Neuronal stem cell (in vitro differentiated cells): ENCODE measurements at regions not wholly inside any gene's neighbourhood (a gene's known extent, or its start where the extent isn't known, plus 50 kb on each side); places are given as distances from the start of the nearest gene placed in this dataset.
A peak's percentile ranks its signal among the peaks of the same experiment; 100 is the strongest.
"Not testable (repeated sequence)": the region's sequence is repeated elsewhere in the genome, so short reads cannot be mapped to it uniquely, and the experiment has no call there.

ENCODE experiments used
- DNase-seq: peaks from one replicate; pipeline ENCODE4 v3.0.0-alpha.2; 2013; ENCODE audit warnings: low spot score
- H2AFZ ChIP-seq: one replicate; pipeline ENCODE4 v1.6.1; 2013; ENCODE audit warnings: mild to moderate bottlenecking, low read length, inconsistent platforms
- H2AK5ac ChIP-seq: 2 replicates; pipeline ENCODE4 v1.6.1; 2013; ENCODE audit warnings: low read depth, mild to moderate bottlenecking, inconsistent platforms, low read length, moderate library complexity, mixed read lengths
- H2BK120ac ChIP-seq: 2 replicates; pipeline ENCODE4 v1.6.1; 2013; ENCODE audit warnings: low read depth, mild to moderate bottlenecking, inconsistent platforms, low read length, moderate library complexity, mixed read lengths
- H2BK12ac ChIP-seq: one replicate; pipeline ENCODE4 v1.6.1; 2013; ENCODE audit warnings: low read length, inconsistent platforms
- H2BK15ac ChIP-seq: 2 replicates; pipeline ENCODE4 v1.6.1; 2013; ENCODE audit warnings: mild to moderate bottlenecking, low read length, inconsistent platforms, mixed read lengths
- H2BK5ac ChIP-seq: one replicate; pipeline ENCODE4 v1.6.1; 2013; ENCODE audit warnings: inconsistent platforms, mild to moderate bottlenecking, low read length, moderate library complexity
- H3K14ac ChIP-seq: one replicate; pipeline ENCODE4 v1.6.1; 2013; ENCODE audit warnings: low read length, inconsistent platforms
- H3K18ac ChIP-seq: 2 replicates; pipeline ENCODE4 v1.6.1; 2013; ENCODE audit warnings: low read length, inconsistent platforms
- H3K23ac ChIP-seq: 2 replicates; pipeline ENCODE4 v1.6.1; 2013; ENCODE audit warnings: low read depth, mild to moderate bottlenecking, mixed read lengths, low read length, inconsistent platforms; ENCODE audit not compliant: poor library complexity
- H3K27ac ChIP-seq: replicated peaks from 3 replicates; pipeline ENCODE4 v1.5.1; 2013; ENCODE audit warnings: low read length, inconsistent platforms
- H3K27me3 ChIP-seq, 3 experiments: 2 replicates each; pipeline ENCODE4 v1.6.1; 2013; ENCODE audit warnings: low read length in 3 of 3, mild to moderate bottlenecking in 2 of 3, inconsistent platforms in 1 of 3, low read depth in 1 of 3, mixed read lengths in 1 of 3, moderate library complexity in 1 of 3; ENCODE audit not compliant: control insufficient read depth in 3 of 3, insufficient read depth in 3 of 3
- H3K36me3 ChIP-seq, 2 donors: replicated peaks in 1 of 2; 2 replicates each; pipeline ENCODE4 v1.6.1; 2013; ENCODE audit warnings: low read length in 2 of 2; ENCODE audit not compliant: control insufficient read depth in 2 of 2, insufficient read depth in 2 of 2
- H3K4ac ChIP-seq: 2 replicates; pipeline ENCODE4 v1.6.1; 2013; ENCODE audit warnings: inconsistent platforms, mild to moderate bottlenecking, low read length, moderate library complexity
- H3K4me1 ChIP-seq, 2 donors: 1 replicate in 1 of 2; 2 replicates in 1 of 2; pipeline ENCODE4 v1.6.1; 2013; ENCODE audit warnings: low read length in 2 of 2, low read depth in 1 of 2; ENCODE audit not compliant: control insufficient read depth in 2 of 2, insufficient read depth in 1 of 2
- H3K4me2 ChIP-seq: one replicate; pipeline ENCODE4 v1.6.1; 2013; ENCODE audit warnings: mild to moderate bottlenecking, low read length, inconsistent platforms; ENCODE audit not compliant: insufficient read depth, poor library complexity, severe bottlenecking
- H3K4me3 ChIP-seq, 2 donors: 2 replicates each; pipeline ENCODE4 v1.5.1; 2013; ENCODE audit warnings: low read length in 2 of 2, mild to moderate bottlenecking in 2 of 2, inconsistent platforms in 1 of 2, moderate library complexity in 1 of 2
- H3K79me1 ChIP-seq: one replicate; pipeline ENCODE4 v1.6.1; 2013; ENCODE audit warnings: low read depth, mild to moderate bottlenecking, inconsistent platforms, low read length, moderate library complexity
- H3K9ac ChIP-seq: one replicate; pipeline ENCODE4 v1.6.1; 2013; ENCODE audit warnings: mild to moderate bottlenecking, low read depth, low read length, inconsistent platforms; ENCODE audit not compliant: poor library complexity
- H3K9me3 ChIP-seq, 2 donors: replicated peaks in 1 of 2; 2 replicates each; pipeline versions ENCODE3 to v1.6.1; 2013; ENCODE audit warnings: low read length in 2 of 2, mild to moderate bottlenecking in 2 of 2, inconsistent platforms in 1 of 2, low read depth in 1 of 2, mixed read lengths in 1 of 2, moderate library complexity in 1 of 2; ENCODE audit not compliant: control insufficient read depth in 2 of 2, insufficient read depth in 1 of 2
- H4K8ac ChIP-seq: one replicate; pipeline ENCODE4 v1.6.1; 2013; ENCODE audit warnings: low read depth, mild to moderate bottlenecking, inconsistent platforms, low read length, moderate library complexity
- H4K91ac ChIP-seq: one replicate; pipeline ENCODE4 v1.6.1; 2013; ENCODE audit warnings: low read length, low read depth, mild to moderate bottlenecking, inconsistent platforms; ENCODE audit not compliant: poor library complexity
- WGBS, 2 donors: extraction: QIAGEN DNeasy Blood & Tissue Kit; methylation state at CpG; one replicate each; pipeline ENCODE4 v1.1.7; 2013; ENCODE audit warnings: missing lambda C conversion rate in 2 of 2, mixed read lengths in 1 of 2; ENCODE audit not compliant: insufficient read length in 2 of 2, insufficient replicate concordance in 1 of 2; ENCODE audit errors: extremely low coverage in 2 of 2; 5-methylcytosine and 5-hydroxymethylcytosine counted together

- Histone ChIP-seq H2BK5ac (no peak overlapping the region), H3K9ac (no peak overlapping the region), H3K36me3 (no peaks in the 10 kb centered on the region), H3K14ac (no peak overlapping the region), H3K27me3 (no peaks in the 10 kb centered on the region), H2BK12ac (no peak overlapping the region), H2AFZ (no peak overlapping the region), H3K23ac (no peak overlapping the region), H2AK5ac (no peak overlapping the region), H2BK15ac (no peak overlapping the region), H2BK120ac (no peak overlapping the region), H3K18ac (no peak overlapping the region), H3K4me2 (no peak overlapping the region), H3K9me3 (no peaks in the 10 kb centered on the region), H3K79me1 (no peaks in the 10 kb centered on the region), H3K4me1 (peaks cover 7% of the 10 kb centered on the region in 2 donors), H3K4me3 (no peak overlapping the region), H4K91ac (no peak overlapping the region), H3K4ac (no peak overlapping the region), H4K8ac (no peak overlapping the region), H3K27ac (no peak overlapping the region)
- DNase-seq = no peak
- no CpG with 5 or more reads among the region's 1 CpG for WGBS, 2 donors
Measured at GRCh38 chr6:22367346-22367745, 70.5 kb upstream of the PRL start.

- WGBS, 2 donors = no CpG with 5 or more reads among the region's 1 CpG
- Histone ChIP-seq H2AK5ac (no peak overlapping the region), H3K36me3 (no peaks in the 10 kb centered on the region), H3K14ac (no peak overlapping the region), H3K4me1 (no peaks in the 10 kb centered on the region), H4K8ac (no peak overlapping the region), H2AFZ (no peak overlapping the region), H2BK120ac (no peak overlapping the region), H3K23ac (no peak overlapping the region), H4K91ac (no peak overlapping the region), H3K4me2 (no peak overlapping the region), H2BK12ac (no peak overlapping the region), H3K27me3 (no peaks in the 10 kb centered on the region), H3K9me3 (no peaks in the 10 kb centered on the region), H3K4me3 (no peak overlapping the region), H3K18ac (peak overlapping the region; percentile 59), H2BK5ac (no peak overlapping the region), H3K4ac (no peak overlapping the region), H3K9ac (no peak overlapping the region), H3K79me1 (no peaks in the 10 kb centered on the region), H2BK15ac (no peak overlapping the region), H3K27ac (no peak overlapping the region)
- DNase-seq = no peak
Measured at GRCh38 chr6:22368794-22369193, 72.0 kb upstream of the PRL start.

- Histone ChIP-seq H3K4ac (no peak overlapping the region), H2BK12ac (no peak overlapping the region), H3K4me1 (no peaks in the 10 kb centered on the region), H3K23ac (no peak overlapping the region), H2AK5ac (no peak overlapping the region), H2AFZ (no peak overlapping the region), H3K79me1 (no peaks in the 10 kb centered on the region), H3K27me3 (no peaks in the 10 kb centered on the region), H3K27ac (no peak overlapping the region), H3K9me3 (no peaks in the 10 kb centered on the region), H4K91ac (no peak overlapping the region), H4K8ac (no peak overlapping the region), H3K9ac (no peak overlapping the region), H2BK120ac (no peak overlapping the region), H3K18ac (no peak overlapping the region), H2BK5ac (no peak overlapping the region), H3K36me3 (no peaks in the 10 kb centered on the region), H3K14ac (no peak overlapping the region), H3K4me3 (no peak overlapping the region), H2BK15ac (no peak overlapping the region), H3K4me2 (no peak overlapping the region)
- no CpG with 5 or more reads among the region's 2 CpGs for WGBS, 2 donors
- no peak for DNase-seq
Measured at GRCh38 chr6:22372922-22373321, 76.1 kb upstream of the PRL start.

GRCh38 chr6:22374950-22375349, 78.1 kb upstream of the PRL start:
- no CpG with 5 or more reads among the region's 2 CpGs for WGBS, 2 donors
- H3K4me1 ChIP-seq = not testable (repeated sequence)

More at GRCh38 chr6:22374950-22375349, 78.1 kb upstream of the PRL start:
- H3K9ac ChIP-seq, H3K4me3 ChIP-seq, H3K23ac ChIP-seq, H3K4me2 ChIP-seq, H4K91ac ChIP-seq, H2BK15ac ChIP-seq, H3K4ac ChIP-seq, H2AFZ ChIP-seq, H4K8ac ChIP-seq, H3K18ac ChIP-seq, H3K9me3 ChIP-seq, DNase-seq, H2BK120ac ChIP-seq, H2BK12ac ChIP-seq, H3K79me1 ChIP-seq, H3K36me3 ChIP-seq, H3K14ac ChIP-seq, H2AK5ac ChIP-seq, H3K27ac ChIP-seq, H3K27me3 ChIP-seq, H2BK5ac ChIP-seq: not testable (repeated sequence)
